IMR-90 (cell line): ENCODE measurements at regions not wholly inside any gene's neighbourhood (a gene's known extent, or its start where the extent isn't known, plus 50 kb on each side); places are given as distances from the start of the nearest gene placed in this dataset.

Source experiments
- BHLHE40 ChIP-seq: fragments of 150-350 bp; IDR thresholded peaks from 2 replicates; pipeline ENCODE4 v1.6.1; 2016; ENCODE audit warnings: mild to moderate bottlenecking, low read depth, low read length
- CEBPB ChIP-seq: IDR thresholded peaks from 2 replicates; pipeline ENCODE4 v1.6.1; 2012; ENCODE audit warnings: low read depth, low read length, improper control_type of control experiment
- CHD1 ChIP-seq: IDR thresholded peaks from 2 replicates; pipeline ENCODE4 v1.6.1; 2012; ENCODE audit warnings: low read depth, low read length, improper control_type of control experiment
- CTCF ChIP-seq: conservative IDR thresholded peaks from 2 replicates; pipeline ENCODE4 v1.5.1; 2012; ENCODE audit warnings: mild to moderate bottlenecking, low read depth, low read length, improper control_type of control experiment
- ELK1 ChIP-seq: fragments of 150-350 bp; IDR thresholded peaks from 2 replicates; pipeline ENCODE4 v1.6.1; 2016; ENCODE audit warnings: low read depth, mild to moderate bottlenecking, low read length, moderate library complexity, borderline replicate concordance
- MAFK ChIP-seq: IDR thresholded peaks from 2 replicates; pipeline ENCODE4 v1.6.1; 2012; ENCODE audit warnings: low read depth, low read length, improper control_type of control experiment
- MAZ ChIP-seq: IDR thresholded peaks from 2 replicates; pipeline ENCODE4 v1.6.1; 2012; ENCODE audit warnings: low read depth, mild to moderate bottlenecking, low read length, improper control_type of control experiment, moderate library complexity, borderline replicate concordance
- MXI1 ChIP-seq: IDR thresholded peaks from 2 replicates; pipeline ENCODE4 v1.6.1; 2012; ENCODE audit warnings: low read depth, mild to moderate bottlenecking, low read length, moderate library complexity, borderline replicate concordance
- NFE2L2 ChIP-seq: fragments of 150-350 bp; IDR thresholded peaks from 2 replicates; pipeline ENCODE4 v1.6.1; 2016; ENCODE audit warnings: low read depth, mild to moderate bottlenecking, low read length
- POLR2A ChIP-seq: IDR thresholded peaks from 2 replicates; pipeline ENCODE4 v1.6.1; 2012; ENCODE audit warnings: mild to moderate bottlenecking, low read depth, low read length
- RAD21 ChIP-seq: IDR thresholded peaks from 2 replicates; pipeline ENCODE4 v1.6.1; 2012; ENCODE audit warnings: low read length, improper control_type of control experiment
- RFX5 ChIP-seq: IDR thresholded peaks from 2 replicates; pipeline ENCODE4 v1.8.0; 2012; ENCODE audit warnings: low read depth, mild to moderate bottlenecking, low read length, moderate library complexity
- SMC3 ChIP-seq: fragments of 150-350 bp; IDR thresholded peaks from 2 replicates; pipeline ENCODE4 v1.6.1; 2016; ENCODE audit warnings: low read depth, mild to moderate bottlenecking, antibody characterized with exemption, low read length, moderate library complexity
- USF2 ChIP-seq: fragments of 150-350 bp; IDR thresholded peaks from 2 replicates; pipeline ENCODE4 v1.6.1; 2017; ENCODE audit warnings: mild to moderate bottlenecking, antibody characterized with exemption, low read length, low read depth

- TF ChIP-seq RAD21 (no peak), CTCF (no peak), POLR2A (no peak), MAZ (no peak), RFX5 (no peak), MAFK (no peak), BHLHE40 (no peak), NFE2L2 (no peak), USF2 (no peak), SMC3 (no peak), CEBPB (no peak), ELK1 (no peak), CHD1 (no peak), MXI1 (no peak)
Measured at GRCh38 chr7:125834421-125834820, 904.8 kb upstream of the POT1 start.
